ENCODE measurements at regions not wholly inside any gene's neighbourhood (a gene's known extent, or its start where the extent isn't known, plus 50 kb on each side); places are given as distances from the start of the nearest gene placed in this dataset.

GRCh38 chr4:178028481-178028880, 586.2 kb upstream of the AGA start:
- H3K9me3 ChIP-seq (ENCODE audit: low read length) = peaks cover 14% of the 10 kb centered on the region; the same call in 1 of the 2 replicates
- H3K27ac ChIP-seq (ENCODE audit: extremely low read length, insufficient read depth, low read length) = no peak overlapping the region
- H3K9ac ChIP-seq (ENCODE audit: insufficient read depth, low read depth, low read length) = no peak overlapping the region
- FAIRE-seq (no peak), DNase-seq (ENCODE audit: low spot score) (no peak), ATAC-seq (no peak)
- H4K20me1 ChIP-seq (ENCODE audit: insufficient read depth, low read length) = no peaks in the 10 kb centered on the region
- no peak overlapping the region for H3K4me3 ChIP-seq (replicated peaks in 1 of 3; ENCODE audit: insufficient read depth in 1 of 3, low read depth in 2 of 3, low read length in 3 of 3)
- H3K4me1 ChIP-seq (ENCODE audit: insufficient read depth, low read length) = no peaks in the 10 kb centered on the region
- in situ Hi-C loops (cut with HindIII; ENCODE audit: extremely low pct_ligation_motif_present, low pct_unique_long_range_greater_than_20kb) = no loop called here
- POLR2A ChIA-PET = no interaction called here
- no peaks in the 10 kb centered on the region for H3K79me2 ChIP-seq (ENCODE audit: insufficient read depth, low read length)
- CTCF ChIA-PET (ENCODE audit: low intra/inter-chr PET ratio, low total read pairs) = no interaction called here
- intact Hi-C loops (cut with micrococcal nuclease; ENCODE audit: unreplicated experiment) = no loop called here
- no peaks in the 10 kb centered on the region for H3K36me3 ChIP-seq (replicated peaks in 1 of 2; ENCODE audit: control insufficient read depth in 1 of 2, insufficient read depth in 2 of 2, low read length in 2 of 2)
- no peaks in the 10 kb centered on the region for H3K27me3 ChIP-seq (ENCODE audit: control insufficient read depth in 1 of 2, insufficient read depth in 2 of 2, low read length in 2 of 2)
- H3K4me2 ChIP-seq (ENCODE audit: low read depth, low read length) = no peak overlapping the region
- 11% methylated on average over 2 of the region's 2 CpGs for WGBS (ENCODE audit: low lambda C conversion rate)
- TF ChIP-seq MEF2D (CRISPR knock-in tag; IDR thresholded peaks at IDR 0.05) (no peak), BRCA1 (CRISPR knock-in tag; IDR thresholded peaks at IDR 0.05) (no peak), SNAI1 (CRISPR knock-in tag; IDR thresholded peaks at IDR 0.05; ENCODE audit: borderline replicate concordance) (no peak), TEAD3 (CRISPR knock-in tag; optimal IDR thresholded peaks at IDR 0.05; ENCODE audit: borderline replicate concordance) (no peak), ZKSCAN1 (IDR thresholded peaks at IDR 0.05; ENCODE audit: low read length) (no peak), ZNF770 (CRISPR knock-in tag; IDR thresholded peaks at IDR 0.05) (no peak)
- BruUV-seq (replicated peaks) = no TSS peak
- no peak overlapping the region for H2AFZ ChIP-seq (ENCODE audit: low read length)

- Histone ChIP-seq H3K27ac (ENCODE audit: extremely low read length, insufficient read depth, low read length) (no peak overlapping the region), H3K4me2 (ENCODE audit: low read depth, low read length) (no peak overlapping the region), H3K4me1 (ENCODE audit: insufficient read depth, low read length) (no peaks in the 10 kb centered on the region), H3K9me3 (ENCODE audit: low read length) (peaks cover 33% of the 10 kb centered on the region), H3K27me3 (ENCODE audit: control insufficient read depth in 1 of 2, insufficient read depth in 2 of 2, low read length in 2 of 2) (no peaks in the 10 kb centered on the region), H4K20me1 (ENCODE audit: insufficient read depth, low read length) (no peaks in the 10 kb centered on the region), H3K79me2 (ENCODE audit: insufficient read depth, low read length) (no peaks in the 10 kb centered on the region), H3K9ac (ENCODE audit: insufficient read depth, low read depth, low read length) (no peak overlapping the region), H2AFZ (ENCODE audit: low read length) (no peak overlapping the region), H3K4me3 (replicated peaks in 1 of 3; ENCODE audit: insufficient read depth in 1 of 3, low read depth in 2 of 3, low read length in 3 of 3) (no peak overlapping the region), H3K36me3 (replicated peaks in 1 of 2; ENCODE audit: control insufficient read depth in 1 of 2, insufficient read depth in 2 of 2, low read length in 2 of 2) (no peaks in the 10 kb centered on the region)
- DNase-seq (ENCODE audit: low spot score) (no peak), ATAC-seq (no peak), FAIRE-seq (no peak)
- BruUV-seq (replicated peaks) = no TSS peak
- POLR2A ChIA-PET = no interaction called here
- intact Hi-C loops (cut with micrococcal nuclease; ENCODE audit: unreplicated experiment) = no loop called here
- CTCF ChIA-PET (ENCODE audit: low intra/inter-chr PET ratio, low total read pairs) = no interaction called here
- in situ Hi-C loops (cut with HindIII; ENCODE audit: extremely low pct_ligation_motif_present, low pct_unique_long_range_greater_than_20kb) = no loop called here
- WGBS (ENCODE audit: low lambda C conversion rate) = 41% methylated on average over 15 of the region's 15 CpGs
- no peak for TF ChIP-seq RCOR2 (CRISPR knock-in tag; IDR thresholded peaks at IDR 0.05)
- no peak for TF ChIP-seq TP53 (CRISPR knock-in tag; conservative IDR thresholded peaks at IDR 0.05)
- no peak for TF ChIP-seq NPAS2 (CRISPR knock-in tag; IDR thresholded peaks at IDR 0.05; ENCODE audit: borderline replicate concordance)
- no peak for TF ChIP-seq ZNF326 (CRISPR knock-in tag; IDR thresholded peaks at IDR 0.05; ENCODE audit: borderline replicate concordance)
- no peak for TF ChIP-seq ZNF746 (CRISPR knock-in tag; IDR thresholded peaks at IDR 0.05)
- no peak for TF ChIP-seq ELF3 (CRISPR knock-in tag; IDR thresholded peaks at IDR 0.05)
- TF ChIP-seq ZNF776 (CRISPR knock-in tag; IDR thresholded peaks at IDR 0.05) = no peak
- no peak for TF ChIP-seq CENPT (CRISPR knock-in tag; IDR thresholded peaks at IDR 0.05; ENCODE audit: low read depth)
- TF ChIP-seq ZNF503 (CRISPR knock-in tag; IDR thresholded peaks at IDR 0.05) = no peak
- no peak for TF ChIP-seq GZF1 (CRISPR knock-in tag; IDR thresholded peaks at IDR 0.05)
- no peak for TF ChIP-seq GABPB1 (CRISPR knock-in tag; IDR thresholded peaks at IDR 0.05)
Observed at GRCh38 chr4:178037459-178038214, 595.4 kb upstream of the AGA start.

Data from HepG2 (cell line).